ENCODE measurements at regions not wholly inside any gene's neighbourhood (a gene's known extent, or its start where the extent isn't known, plus 50 kb on each side); places are given as distances from the start of the nearest gene placed in this dataset.
"Not testable (repeated sequence)": the region's sequence is repeated elsewhere in the genome, so short reads cannot be mapped to it uniquely, and the experiment has no call there.

- DNase-seq (ENCODE audit: low read depth, low spot score): no peak
Observed at GRCh38 chr7:142501434-142501833, 243.6 kb upstream of the PRSS58 start.

GRCh38 chr7:142500366-142500765 is 242.5 kb upstream of the PRSS58 start:
- no peak for DNase-seq (ENCODE audit: low read depth, low spot score)

GRCh38 chr7:142499635-142500034 is 241.8 kb upstream of the PRSS58 start:
- DNase-seq (ENCODE audit: low read depth, low spot score): no peak

- no peak for DNase-seq (ENCODE audit: low read depth, low spot score)
Observed at GRCh38 chr7:142498364-142498763, 240.5 kb upstream of the PRSS58 start.

GRCh38 chr7:142496545-142496991 is 238.7 kb upstream of the PRSS58 start:
- DNase-seq (ENCODE audit: low read depth, low spot score): no peak

GRCh38 chr7:142495879-142496278 is 238.0 kb upstream of the PRSS58 start:
- DNase-seq (ENCODE audit: low read depth, low spot score): not testable (repeated sequence)

GRCh38 chr7:142495301-142495700 is 237.4 kb upstream of the PRSS58 start:
- not testable (repeated sequence) for DNase-seq (ENCODE audit: low read depth, low spot score)

- DNase-seq (ENCODE audit: low read depth, low spot score): no peak
Observed at GRCh38 chr7:142494021-142494420, 236.2 kb upstream of the PRSS58 start.

GRCh38 chr7:142488842-142489241 is 231.0 kb upstream of the PRSS58 start:
- no peak for DNase-seq (ENCODE audit: low read depth, low spot score)

- no peak for DNase-seq (ENCODE audit: low read depth, low spot score)
Observed at GRCh38 chr7:142488036-142488633, 230.3 kb upstream of the PRSS58 start.

GRCh38 chr7:142487565-142487964 is 229.7 kb upstream of the PRSS58 start:
- DNase-seq (ENCODE audit: low read depth, low spot score): not testable (repeated sequence)

- DNase-seq (ENCODE audit: low read depth, low spot score): no peak
Observed at GRCh38 chr7:142487124-142487523, 229.3 kb upstream of the PRSS58 start.

- no peak for DNase-seq (ENCODE audit: low read depth, low spot score)
Observed at GRCh38 chr7:142485617-142486226, 227.9 kb upstream of the PRSS58 start.

GRCh38 chr7:142483659-142484317 is 225.9 kb upstream of the PRSS58 start:
- no peak for DNase-seq (ENCODE audit: low read depth, low spot score)

GRCh38 chr7:142482891-142483658 is 225.2 kb upstream of the PRSS58 start:
- peak; percentile 23 for DNase-seq (ENCODE audit: low read depth, low spot score)

- no peak for DNase-seq (ENCODE audit: low read depth, low spot score)
Observed at GRCh38 chr7:142481548-142481947, 223.7 kb upstream of the PRSS58 start.

GRCh38 chr7:142478479-142479220 is 220.8 kb upstream of the PRSS58 start:
- no peak for DNase-seq (ENCODE audit: low read depth, low spot score)

GRCh38 chr7:142477801-142478200 is 219.9 kb upstream of the PRSS58 start:
- not testable (repeated sequence) for DNase-seq (ENCODE audit: low read depth, low spot score)

GRCh38 chr7:142477079-142477651 is 219.3 kb upstream of the PRSS58 start:
- DNase-seq (ENCODE audit: low read depth, low spot score): no peak

GRCh38 chr7:142476077-142476476 is 218.2 kb upstream of the PRSS58 start:
- no peak for DNase-seq (ENCODE audit: low read depth, low spot score)

GRCh38 chr7:142471820-142472219 is 214.0 kb upstream of the PRSS58 start:
- no peak for DNase-seq (ENCODE audit: low read depth, low spot score)

All from activated CD4-positive, CD25-positive, alpha-beta regulatory T cell treated with anti-CD3 and anti-CD28 coated beads, Interleukin-2, amount 50 U/mL, for 16 hours (primary cell).